ENCODE measurements at regions not wholly inside any gene's neighbourhood (a gene's known extent, or its start where the extent isn't known, plus 50 kb on each side); places are given as distances from the start of the nearest gene placed in this dataset.

DNA sequence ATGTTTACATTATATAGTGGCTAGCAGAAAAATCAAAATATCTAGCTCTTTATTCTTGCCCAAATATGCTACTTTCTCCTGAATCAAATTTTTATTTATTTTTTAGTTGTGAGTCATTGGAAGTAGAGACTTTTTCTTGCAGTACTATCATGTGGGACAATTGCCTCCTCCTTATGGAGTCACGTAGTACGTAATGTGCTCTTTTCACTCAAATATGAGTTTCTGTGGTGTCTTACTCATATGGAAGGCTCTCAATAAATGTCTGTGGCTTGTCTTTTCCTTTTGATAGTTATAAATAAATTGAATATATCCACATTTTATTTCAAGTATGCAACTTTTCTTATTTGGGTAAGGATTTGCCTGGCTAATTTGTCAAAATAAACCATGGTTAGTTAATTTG is 1411.0 kb upstream of the SLC10A2 start:
- TF ChIP-seq POLR2AphosphoS5 (IDR thresholded peaks at IDR 0.05; ENCODE audit: low read depth, low read length) (no peak), POLR2A (IDR thresholded peaks at IDR 0.05; ENCODE audit: low read depth, low read length) (no peak), TAF1 (IDR thresholded peaks at IDR 0.05; ENCODE audit: borderline replicate concordance, low read depth, low read length) (no peak)

All from GM12892 (cell line).